H54 (cell line): ENCODE measurements at regions not wholly inside any gene's neighbourhood (a gene's known extent, or its start where the extent isn't known, plus 50 kb on each side); places are given as distances from the start of the nearest gene placed in this dataset.
A peak's percentile ranks its signal among the peaks of the same experiment; 100 is the strongest.
"Not testable (repeated sequence)": the region's sequence is repeated elsewhere in the genome, so short reads cannot be mapped to it uniquely, and the experiment has no call there.

Experiments
- DNase-seq: peaks from one replicate; pipeline ENCODE4 v3.0.0; 2011; ENCODE audit warnings: low spot score, mixed read lengths; ENCODE audit not compliant: insufficient read length
- FAIRE-seq: peaks from 3 replicates; lab custom pipeline; 2011; peaks lifted over from hg19 to GRCh38; lab: Jason Lieb, UNC
- POLR2A ChIP-seq: IDR thresholded peaks from 2 replicates; pipeline ENCODE4 v1.6.1; 2011; ENCODE audit warnings: low read depth, mild to moderate bottlenecking, low read length

DNA sequence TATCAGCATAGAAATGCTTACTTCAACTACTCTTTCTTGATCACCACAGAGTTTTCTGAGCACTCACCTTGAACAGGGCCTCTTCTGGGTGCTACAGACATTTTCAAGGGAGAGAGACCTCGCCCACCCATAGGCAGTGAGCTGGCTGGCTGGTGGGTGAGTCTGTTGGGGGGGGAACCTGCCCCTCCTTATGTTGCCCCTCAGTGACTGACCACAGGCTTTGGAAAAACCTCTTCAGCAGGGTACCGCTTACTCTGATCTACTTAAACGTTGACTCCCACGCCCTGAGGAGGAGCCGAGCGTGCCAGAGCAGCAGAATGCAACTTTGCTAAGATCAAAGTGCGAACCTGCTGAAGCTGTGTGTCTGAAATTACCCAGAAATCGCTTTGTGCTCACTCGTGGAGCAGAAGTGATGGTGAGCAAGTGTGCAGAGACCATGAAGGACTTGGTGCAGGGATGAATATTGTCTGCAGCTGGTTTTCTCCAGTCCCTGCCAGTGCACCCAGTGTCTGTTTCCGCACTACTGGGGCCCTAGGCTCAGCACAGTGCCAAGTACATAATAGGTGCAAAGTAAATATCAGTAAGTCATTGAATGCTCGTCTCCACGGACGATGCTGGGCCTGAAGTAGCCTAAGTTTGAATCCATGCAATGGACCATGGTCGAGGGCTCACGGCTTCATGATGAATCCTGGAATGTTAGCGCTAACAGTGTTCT lies 158.7 kb upstream of the IRF2BP2 start:
- TF ChIP-seq POLR2A, result no peak
- no peak for FAIRE-seq
- DNase-seq, result no peak

DNA sequence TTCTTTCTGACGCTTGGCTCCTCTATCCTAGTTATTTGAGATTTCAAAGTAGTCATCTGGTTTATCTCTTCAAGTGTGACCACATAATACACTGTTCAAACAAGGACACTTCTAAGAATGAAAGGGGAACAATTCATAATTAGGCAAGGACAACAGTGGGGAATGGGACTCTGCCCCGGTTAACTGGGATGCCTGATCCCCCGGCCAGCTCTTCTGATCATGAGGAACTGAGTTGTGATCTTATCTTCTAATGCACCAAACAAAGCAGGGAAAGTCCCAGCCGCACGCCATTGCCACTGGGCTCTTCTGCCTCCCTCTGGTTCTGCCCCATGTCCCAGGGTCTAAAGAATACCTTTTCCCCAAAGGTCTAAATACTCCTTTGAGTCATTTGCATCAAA lies 158.2 kb upstream of the IRF2BP2 start:
- FAIRE-seq (no peak), DNase-seq (no peak)
- TF ChIP-seq POLR2A, result no peak

DNA sequence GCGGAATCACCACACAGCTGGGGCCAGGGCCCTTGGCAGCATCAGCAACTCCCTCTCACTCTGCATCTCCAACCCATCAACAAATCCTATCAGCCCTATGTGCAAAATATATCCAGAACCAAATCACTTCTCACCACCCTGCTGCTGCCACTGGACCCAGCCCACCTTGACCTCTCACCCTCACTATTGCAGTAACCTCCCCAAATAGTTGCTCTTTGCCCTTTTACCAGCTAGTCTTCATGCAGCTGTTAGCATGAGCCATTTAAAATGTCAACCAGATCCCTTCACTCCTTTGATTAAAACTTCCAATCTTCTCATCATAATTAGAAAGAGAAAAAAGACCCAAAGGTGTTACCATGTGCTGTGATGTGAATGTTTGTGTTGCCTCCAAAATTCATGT lies 155.7 kb upstream of the IRF2BP2 start:
- no peak for FAIRE-seq
- no peak for DNase-seq
- no peak for TF ChIP-seq POLR2A

DNA sequence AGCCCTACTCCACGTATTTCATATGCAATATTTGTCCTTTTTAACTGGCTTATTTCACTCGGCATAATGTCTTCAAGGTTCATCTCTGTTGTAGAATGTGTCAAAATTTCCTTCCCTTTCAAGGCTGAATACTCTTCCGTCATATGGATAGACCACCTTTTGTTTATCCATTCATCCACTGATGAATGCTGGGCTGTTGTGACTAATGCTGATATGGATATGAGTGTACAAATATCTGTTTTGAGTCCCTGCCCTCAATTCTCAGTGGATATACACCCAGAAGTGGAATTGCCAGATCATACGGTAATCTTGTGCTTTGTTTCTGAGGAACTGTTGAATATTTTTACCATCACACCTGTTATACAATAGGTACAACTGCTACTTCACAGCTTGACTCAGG lies 155.2 kb upstream of the IRF2BP2 start:
- no peak for TF ChIP-seq POLR2A
- DNase-seq (no peak), FAIRE-seq (no peak)

DNA sequence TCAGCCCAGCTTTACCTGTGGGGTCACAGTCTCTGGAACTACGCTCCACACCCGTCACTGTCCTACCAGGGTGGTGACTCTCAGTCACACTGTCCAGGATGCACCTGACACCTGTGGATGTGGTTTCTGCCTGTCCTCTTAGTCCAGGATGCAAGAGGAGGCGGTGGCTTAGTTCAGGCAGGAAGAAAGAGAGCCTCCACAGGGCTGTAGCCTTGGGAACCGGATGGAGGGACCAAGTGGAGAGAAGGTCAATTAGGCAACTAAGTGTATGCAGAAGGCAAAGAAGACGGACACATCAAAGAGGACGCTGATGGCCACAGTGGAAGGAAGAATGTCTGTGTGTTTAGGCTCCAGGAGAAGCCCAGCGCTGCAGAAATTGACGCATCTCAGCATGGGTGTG lies 153.9 kb upstream of the IRF2BP2 start:
- TF ChIP-seq POLR2A, result no peak
- DNase-seq, result no peak
- no peak for FAIRE-seq

DNA sequence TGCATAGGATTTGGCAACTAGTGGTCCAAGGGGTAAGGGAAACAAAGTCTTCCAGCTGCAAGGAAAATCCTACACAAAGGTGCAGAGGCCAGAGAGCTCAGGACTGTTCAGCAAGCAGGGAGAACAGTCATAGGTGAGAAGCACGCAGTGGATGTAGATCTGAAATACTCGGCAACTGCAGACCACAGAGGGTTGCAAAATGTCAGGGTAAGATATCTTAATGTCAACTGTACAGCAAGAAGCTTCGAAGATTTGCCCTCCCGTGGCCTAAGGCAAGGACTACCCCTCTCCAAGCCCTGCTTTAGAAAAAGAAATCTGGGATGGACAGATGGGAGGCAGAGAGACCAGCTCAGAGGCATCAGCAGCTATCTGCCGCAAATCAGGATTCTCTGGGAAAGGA lies 153.4 kb upstream of the IRF2BP2 start:
- FAIRE-seq (no peak), DNase-seq (no peak)
- TF ChIP-seq POLR2A, result no peak

DNA sequence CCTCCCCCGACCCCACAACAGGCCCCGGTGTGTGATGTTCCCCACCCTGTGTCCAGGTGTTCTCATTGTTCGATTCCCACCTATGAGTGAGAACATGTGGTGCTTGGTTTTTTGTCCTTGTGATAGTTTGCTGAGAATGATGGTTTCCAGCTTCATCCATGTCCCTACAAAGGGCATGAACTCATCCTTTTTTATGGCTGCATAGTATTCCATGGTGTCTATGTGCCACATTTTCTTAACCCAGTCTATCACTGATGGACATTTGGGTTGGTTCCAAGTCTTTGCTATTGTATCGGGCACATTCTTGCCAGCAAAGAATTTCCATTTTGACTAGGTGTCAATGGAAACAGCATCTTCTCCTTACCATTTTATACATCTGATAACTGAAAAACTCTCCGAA lies 152.1 kb upstream of the IRF2BP2 start:
- DNase-seq, FAIRE-seq: not testable (repeated sequence)

DNA sequence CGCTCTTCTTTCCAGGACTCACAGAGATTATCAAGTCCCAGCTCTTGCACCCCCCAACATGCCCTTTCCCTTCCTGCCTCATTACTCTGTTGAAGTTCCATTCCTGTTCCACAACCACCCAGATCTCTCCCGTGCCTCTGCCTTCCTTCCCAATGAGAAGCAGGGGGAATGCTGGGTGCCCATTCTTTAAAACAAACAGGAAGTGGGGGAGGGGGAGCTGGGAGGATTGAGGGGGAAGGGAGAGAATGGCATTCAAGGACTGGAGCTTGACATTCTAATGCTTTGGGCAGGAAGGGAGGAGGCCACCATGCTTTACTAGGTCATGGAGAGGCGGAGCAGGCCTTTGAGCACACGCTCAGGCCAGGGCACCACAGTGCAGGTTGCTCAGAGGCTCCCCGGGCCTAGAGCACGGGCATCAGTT lies 150.3 kb upstream of the IRF2BP2 start:
- DNase-seq, result no peak
- no peak for FAIRE-seq
- no peak for TF ChIP-seq POLR2A

DNA sequence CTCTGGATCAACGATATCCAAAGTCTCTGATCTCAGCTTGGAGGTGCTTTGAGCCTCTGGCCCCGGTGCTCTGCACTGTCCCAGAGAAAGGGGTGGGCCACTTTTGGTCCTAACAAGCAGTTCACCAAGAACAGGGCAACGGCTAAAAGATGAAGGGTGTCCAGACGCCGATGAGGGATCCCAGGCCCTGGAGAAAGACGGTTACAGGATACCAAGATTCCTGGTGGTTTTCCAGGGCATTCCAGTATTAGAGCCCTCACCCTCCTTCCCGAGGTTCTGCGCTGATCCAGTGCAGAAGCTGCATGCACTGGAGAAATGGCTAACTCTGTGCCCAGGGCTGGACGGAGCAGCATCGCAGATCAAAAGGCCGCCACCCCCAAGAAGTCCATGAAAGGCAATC lies 149.9 kb upstream of the IRF2BP2 start:
- DNase-seq (no peak), FAIRE-seq (no peak)
- no peak for TF ChIP-seq POLR2A

DNA sequence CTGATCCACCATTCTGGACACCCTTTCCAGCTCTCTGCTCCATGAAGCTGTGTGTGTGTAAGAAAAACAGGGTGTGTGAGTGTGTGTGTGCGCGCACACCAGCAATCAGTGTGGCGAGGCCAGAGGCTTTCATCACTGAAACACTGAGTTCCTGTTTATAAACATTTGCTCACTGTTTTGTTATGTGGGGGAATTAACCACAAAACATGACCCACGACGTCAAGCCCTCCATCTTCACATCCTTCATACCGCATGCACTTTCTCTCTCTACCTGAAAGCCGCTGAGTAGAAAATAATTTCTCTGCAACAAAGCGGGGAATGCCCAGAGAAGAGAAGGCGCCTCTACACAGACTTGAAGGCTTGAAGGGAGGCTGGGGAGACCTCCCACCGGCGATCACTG lies 148.9 kb upstream of the IRF2BP2 start:
- FAIRE-seq (no peak), DNase-seq (no peak)

DNA sequence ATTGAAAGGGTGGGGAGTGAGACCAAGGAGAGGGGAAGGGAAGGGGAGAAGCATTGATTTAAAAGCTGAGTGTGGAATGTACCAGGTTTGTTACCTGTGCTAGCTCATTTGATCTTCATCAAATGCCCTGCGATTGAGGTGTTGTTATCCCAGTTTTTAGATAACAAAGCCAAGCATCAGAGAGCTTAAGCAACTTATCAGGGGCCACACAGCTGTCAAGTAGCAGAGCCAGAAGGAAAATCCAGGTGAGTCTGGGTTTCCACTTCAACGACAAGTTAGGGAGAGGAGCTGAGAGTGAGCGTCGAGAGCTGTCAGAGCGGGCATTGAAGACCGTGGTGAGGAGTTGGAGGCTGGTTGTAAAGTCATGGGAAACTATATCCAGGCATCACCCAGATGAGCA lies 146.9 kb upstream of the IRF2BP2 start:
- no peak for TF ChIP-seq POLR2A
- FAIRE-seq, result no peak
- DNase-seq, result no peak

More for the DNA sequence above, 148.9 kb upstream of the IRF2BP2 start:
- TF ChIP-seq POLR2A, result no peak

DNA sequence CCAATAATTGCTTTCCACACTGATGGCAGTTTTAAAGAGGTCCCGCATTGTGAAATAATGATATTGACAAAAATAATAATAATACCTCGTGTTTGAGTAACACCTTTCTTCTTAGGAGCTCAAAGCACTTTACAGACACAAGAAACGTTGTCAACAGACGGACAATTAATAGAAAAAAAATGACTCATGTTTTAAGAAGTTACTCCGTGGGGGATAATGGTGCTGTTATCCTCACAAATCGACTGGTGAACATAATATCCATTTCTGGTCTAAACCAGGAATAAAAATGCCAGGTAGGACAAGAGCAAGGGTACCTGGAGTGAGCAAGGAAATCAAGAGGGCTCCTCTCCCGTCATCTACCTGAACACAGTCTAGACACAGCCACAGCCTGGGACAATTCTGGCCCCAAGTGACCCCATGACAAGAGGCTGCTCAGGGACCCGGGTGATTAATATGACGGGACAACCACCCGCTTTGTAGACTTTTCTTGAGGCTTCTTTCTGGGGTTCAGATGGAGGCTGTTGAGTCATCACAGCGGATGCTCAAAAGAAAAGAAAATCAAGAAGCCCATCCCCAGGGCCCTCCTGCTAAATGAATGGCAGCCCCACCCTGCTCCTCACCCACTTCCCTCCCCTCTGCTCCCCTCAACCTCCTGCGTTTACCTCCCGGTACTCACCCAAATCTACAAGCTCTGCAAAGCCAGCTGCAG lies 146.2 kb upstream of the IRF2BP2 start:
- no peak for DNase-seq
- FAIRE-seq, result no peak
- TF ChIP-seq POLR2A, result no peak

DNA sequence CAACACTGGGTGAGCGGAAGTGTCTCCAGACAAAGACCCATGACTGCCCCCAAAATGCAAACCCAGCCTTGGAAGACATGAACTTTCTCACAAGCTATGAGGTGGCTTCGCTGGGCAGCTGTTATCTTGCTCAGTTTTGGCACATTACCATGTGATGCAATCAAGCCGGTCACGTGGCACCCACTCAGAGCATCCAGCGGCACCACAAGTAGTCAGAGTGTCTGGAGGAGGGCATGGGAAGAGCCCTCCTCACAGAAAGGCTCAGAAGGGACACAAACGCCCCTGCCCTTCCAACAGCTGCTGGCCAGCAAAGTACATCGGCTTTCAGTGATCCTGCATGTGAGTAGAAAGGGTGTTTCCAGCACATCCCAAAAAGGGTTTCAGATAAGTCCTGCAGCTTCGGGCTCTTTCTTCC lies 145.5 kb upstream of the IRF2BP2 start:
- FAIRE-seq, result no peak
- peak; percentile 33; the same call in 1 of the 2 replicates for TF ChIP-seq POLR2A
- DNase-seq, result peak; percentile 45

DNA sequence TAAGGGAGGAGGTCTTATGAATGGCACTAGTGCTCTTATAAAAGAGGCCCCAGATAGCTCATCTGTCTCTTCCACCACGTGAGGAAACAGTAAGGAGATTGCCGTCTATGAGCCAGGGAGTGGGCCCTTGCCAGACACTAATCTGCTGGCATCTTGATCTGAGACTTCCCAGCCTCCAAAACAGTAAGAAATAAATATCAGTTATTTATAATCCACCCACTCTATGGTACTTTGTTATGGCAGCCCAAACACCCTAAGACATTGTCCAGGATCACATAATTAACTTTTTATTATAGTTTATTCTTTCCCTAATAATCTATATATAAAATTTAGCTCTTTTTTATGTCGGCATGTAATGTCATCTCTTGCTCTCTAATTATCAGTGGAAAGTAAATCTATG lies 144.0 kb upstream of the IRF2BP2 start:
- FAIRE-seq (no peak), DNase-seq (no peak)
- TF ChIP-seq POLR2A, result no peak

DNA sequence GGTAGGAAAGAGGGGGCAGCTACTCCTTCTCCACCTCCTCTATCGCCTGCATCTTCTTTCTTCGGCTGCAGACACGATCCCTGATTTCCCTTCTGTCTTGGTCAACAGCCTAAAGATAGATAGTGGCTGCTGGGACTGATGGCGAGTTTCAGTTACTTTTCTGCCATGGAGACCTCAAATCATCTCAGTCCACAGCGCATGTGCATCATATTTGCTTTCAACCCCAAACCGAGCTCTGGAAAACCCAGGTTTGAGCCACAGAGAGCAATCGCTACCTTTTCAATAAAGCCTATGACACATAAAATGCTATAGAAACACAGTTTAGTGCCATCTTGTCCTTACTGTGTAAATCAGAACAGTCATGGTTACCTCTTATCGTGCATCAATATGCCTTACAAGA lies 142.9 kb upstream of the IRF2BP2 start:
- TF ChIP-seq POLR2A, result no peak
- FAIRE-seq, result no peak
- DNase-seq, result no peak
